ENCODE measurements at regions not wholly inside any gene's neighbourhood (a gene's known extent, or its start where the extent isn't known, plus 50 kb on each side); places are given as distances from the start of the nearest gene placed in this dataset.

DNA sequence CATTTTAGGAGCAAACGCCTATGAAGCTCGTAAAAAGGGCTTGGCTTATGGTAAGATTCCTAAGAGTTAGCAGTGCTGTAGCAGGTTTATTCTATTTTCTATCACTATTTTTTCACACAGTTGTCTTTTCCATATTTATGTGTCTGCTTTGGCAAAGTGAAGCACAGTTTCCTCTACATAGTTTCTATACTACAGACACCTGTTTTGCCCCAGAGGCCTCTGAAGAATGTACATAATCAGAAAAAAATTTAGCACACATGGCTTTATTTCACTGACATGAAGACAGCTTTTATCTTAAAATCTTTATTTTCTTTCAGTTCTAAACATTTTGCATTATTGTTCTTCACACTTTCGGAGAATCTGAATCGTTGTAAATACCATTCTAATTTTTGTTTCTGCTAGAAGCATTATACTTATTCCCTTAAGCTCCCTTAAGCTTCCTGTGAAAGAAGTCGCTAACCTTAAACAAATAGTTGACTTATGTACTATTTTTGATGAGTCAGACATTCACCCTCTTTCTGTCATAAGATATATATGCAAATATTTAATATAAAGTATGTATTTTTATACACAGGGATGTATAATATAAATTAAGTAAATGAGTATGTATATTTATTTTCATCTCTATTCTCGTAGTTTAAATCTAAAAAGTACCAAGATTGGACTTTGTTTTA lies 816.0 kb downstream of the OLFM4 start:
- ChIA-PET CTCF (no interaction called here), POLR2A (no interaction called here)
- dilution Hi-C loops (cut with MboI; ENCODE audit: extremely low pct_ligation_motif_present, low sequenced_read_pairs): no loop called here
- Histone ChIP-seq H3K27ac (ENCODE audit: insufficient read depth, low read depth, low read length) (no peak overlapping the region), H3K79me2 (ENCODE audit: control insufficient read depth, insufficient read depth, low read length) (no peaks in the 10 kb centered on the region), H3K4me3 (replicated peaks in 1 of 3; ENCODE audit: insufficient read depth in 1 of 3, low read depth in 1 of 3, low read length in 3 of 3) (no peak overlapping the region), H3K4me2 (ENCODE audit: insufficient read depth, low read length) (no peak overlapping the region), H3K9me1 (replicated peaks; ENCODE audit: control insufficient read depth, extremely low read depth, insufficient read depth, low read length) (no peaks in the 10 kb centered on the region), H3K36me3 (ENCODE audit: control insufficient read depth in 2 of 2, extremely low read depth in 1 of 2, insufficient read depth in 2 of 2, low read length in 2 of 2) (no peaks in the 10 kb centered on the region), H2AFZ (ENCODE audit: low read depth, low read length) (no peak overlapping the region), H3K9ac (replicated peaks; ENCODE audit: extremely low read depth, insufficient read depth, low read length) (no peak overlapping the region), H3K9me3 (replicated peaks; ENCODE audit: control insufficient read depth, insufficient read depth, low read length) (peaks cover 2% of the 10 kb centered on the region), H4K20me1 (replicated peaks; ENCODE audit: control insufficient read depth, extremely low read depth, insufficient read depth, low read length) (no peaks in the 10 kb centered on the region), H3K27me3 (ENCODE audit: control insufficient read depth in 2 of 2, insufficient read depth in 2 of 2, low read length in 2 of 2) (no peaks in the 10 kb centered on the region), H3K4me1 (ENCODE audit: control insufficient read depth, extremely low read depth, insufficient read depth, low read length) (no peaks in the 10 kb centered on the region)
- TF ChIP-seq, protein P1, sequence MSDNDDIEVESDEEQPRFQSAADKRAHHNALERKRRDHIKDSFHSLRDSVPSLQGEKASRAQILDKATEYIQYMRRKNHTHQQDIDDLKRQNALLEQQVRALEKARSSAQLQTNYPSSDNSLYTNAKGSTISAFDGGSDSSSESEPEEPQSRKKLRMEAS (IDR thresholded peaks at IDR 0.05; ENCODE audit: insufficient read depth, insufficient read length): no peak
- TF ChIP-seq POLR2AphosphoS5 (IDR thresholded peaks at IDR 0.05; ENCODE audit: insufficient read depth, low read depth, low read length) (no peak), POLR2A (IDR thresholded peaks at IDR 0.05; ENCODE audit: low read depth, low read length) (no peak), MYC (IDR thresholded peaks at IDR 0.05; ENCODE audit: low read depth, low read length) (no peak), EZH2 (IDR thresholded peaks at IDR 0.05; ENCODE audit: borderline replicate concordance, low read depth, low read length, severe bottlenecking) (no peak), GATA2 (IDR thresholded peaks at IDR 0.05; ENCODE audit: insufficient read depth, insufficient read length, low read depth, low read length) (no peak), FOS (IDR thresholded peaks at IDR 0.05; ENCODE audit: borderline replicate concordance, insufficient read depth, low read length) (no peak), CTCF (IDR thresholded peaks at IDR 0.05; ENCODE audit: extremely low read depth in 1 of 2, insufficient read depth in 1 of 2, low read depth in 1 of 2, low read length in 2 of 2) (no peak), JUN (IDR thresholded peaks at IDR 0.05; ENCODE audit: borderline replicate concordance, insufficient read depth, insufficient read length, low read depth) (no peak)
- no peak for DNase-seq (ENCODE audit: low read depth, low spot score)
- no TSS peak for BruUV-seq (replicated peaks)
- intact Hi-C loops (cut with micrococcal nuclease): no loop called here
- FAIRE-seq: no peak
